A549 (cell line): ENCODE measurements at regions not wholly inside any gene's neighbourhood (a gene's known extent, or its start where the extent isn't known, plus 50 kb on each side); places are given as distances from the start of the nearest gene placed in this dataset.

Experiments
- CEBPB ChIP-seq, 2 experiments: fragments of >200 bp in 1 of 2; sonication (Bioruptor Twin) in 1 of 2; formaldehyde crosslinking in 1 of 2; IDR thresholded peaks; 2 replicates each; pipeline ENCODE4 v1.6.1; 2012 to 2016
- CTCF ChIP-seq: fragments of >200 bp; sonication (Bioruptor Twin); formaldehyde crosslinking; IDR thresholded peaks from 3 replicates; pipeline ENCODE4 v1.5.1; 2016
- ELK1 ChIP-seq: fragments of 150-350 bp; IDR thresholded peaks from 2 replicates; pipeline ENCODE4 v1.6.1; 2014; ENCODE audit warnings: low read depth, mild to moderate bottlenecking, low read length
- KDM1A ChIP-seq: fragments of 200-600 bp; sonication (generic); IDR thresholded peaks from 2 replicates; pipeline ENCODE4 v1.6.1; 2016; ENCODE audit warnings: low read depth, mild to moderate bottlenecking
- MAFK ChIP-seq: fragments of 450-650 bp; IDR thresholded peaks from 2 replicates; pipeline ENCODE4 v1.6.1; 2014; ENCODE audit not compliant: partially characterized antibody
- RAD21 ChIP-seq, 2 experiments: fragments of >200 bp in 1 of 2; sonication (Bioruptor Twin) in 1 of 2; formaldehyde crosslinking in 1 of 2; IDR thresholded peaks in 1 of 2; conservative IDR thresholded peaks in 1 of 2; 2 replicates in 1 of 2; 3 replicates in 1 of 2; pipeline ENCODE4 v1.6.1; 2012 to 2018; ENCODE audit warnings: inconsistent platforms in 1 of 2

- TF ChIP-seq KDM1A (no peak), CTCF (no peak), MAFK (no peak), CEBPB (IDR thresholded peaks at IDR 0.05) (no peak), RAD21 (conservative IDR thresholded peaks at IDR 0.05 in 1 of 2, IDR thresholded peaks at IDR 0.05 in 1 of 2) (no peak), ELK1 (no peak)
Observed at GRCh38 chr3:144843099-144843498, 871.5 kb downstream of the DIPK2A start.
